HL-60 (cell line): ENCODE measurements at regions not wholly inside any gene's neighbourhood (a gene's known extent, or its start where the extent isn't known, plus 50 kb on each side); places are given as distances from the start of the nearest gene placed in this dataset.

Experiments used
- DNase-seq, 2 experiments: peaks; one replicate each; pipeline ENCODE4 v3.0.0-alpha.2; 2010 to 2020; ENCODE audit warnings: low read depth in 1 of 2, low spot score in 1 of 2
- H3K27ac ChIP-seq: fragments of 250-450 bp; sonication (Bioruptor Pico); replicated peaks from 2 replicates; pipeline ENCODE4 v1.5.1; 2020; ENCODE audit warnings: mild to moderate bottlenecking, moderate library complexity
- H3K27me3 ChIP-seq: fragments of 250-450 bp; sonication (Bioruptor Pico); 2 replicates; pipeline ENCODE4 v1.5.1; 2021; ENCODE audit warnings: mild to moderate bottlenecking, moderate library complexity; ENCODE audit not compliant: insufficient read depth, poor library complexity, severe bottlenecking
- H3K4me3 ChIP-seq: replicated peaks from 2 replicates; pipeline ENCODE4 v1.5.1; 2011; ENCODE audit warnings: mild to moderate bottlenecking, control low read depth, low read length; ENCODE audit not compliant: insufficient read depth
- CTCF ChIP-seq: IDR thresholded peaks from one replicate; pipeline ENCODE4 v1.5.1; 2011; ENCODE audit warnings: low read length, control low read depth, inconsistent platforms; ENCODE audit not compliant: insufficient read depth
- GABPA ChIP-seq: IDR thresholded peaks from 2 replicates; pipeline ENCODE4 v1.6.1; 2012; ENCODE audit warnings: low read depth
- POLR2AphosphoS5 ChIP-seq: IDR thresholded peaks from 2 replicates; pipeline ENCODE4 v1.6.1; 2012; ENCODE audit warnings: low read depth
- REST ChIP-seq: IDR thresholded peaks from 2 replicates; pipeline ENCODE4 v1.6.1; 2012; ENCODE audit warnings: low read depth; ENCODE audit not compliant: insufficient replicate concordance
- SPI1 ChIP-seq: IDR thresholded peaks from 2 replicates; pipeline ENCODE4 v1.6.1; 2012; ENCODE audit warnings: low read depth, mild to moderate bottlenecking, borderline replicate concordance

- no peak for TF ChIP-seq REST
- no peak for TF ChIP-seq SPI1
- no peak for TF ChIP-seq CTCF
- TF ChIP-seq POLR2AphosphoS5, result no peak
- no peak for TF ChIP-seq GABPA
- H3K27ac ChIP-seq, result no peak overlapping the region
- no peak overlapping the region for H3K4me3 ChIP-seq
- H3K27me3 ChIP-seq, result no peaks in the 10 kb centered on the region
- no peak for DNase-seq
These were observed 441.3 kb upstream of the PIK3R1 start for GRCh38 chr5:67774267-67774552.

- no peak overlapping the region for H3K4me3 ChIP-seq
- H3K27me3 ChIP-seq, result no peaks in the 10 kb centered on the region
- no peak overlapping the region for H3K27ac ChIP-seq
- no peak for TF ChIP-seq CTCF
- no peak for TF ChIP-seq POLR2AphosphoS5
- TF ChIP-seq SPI1, result no peak
- TF ChIP-seq REST, result no peak
- TF ChIP-seq GABPA, result no peak
- DNase-seq, result no peak
These were observed 441.9 kb upstream of the PIK3R1 start for GRCh38 chr5:67773411-67774266.

- Histone ChIP-seq H3K27ac (no peak overlapping the region), H3K27me3 (no peaks in the 10 kb centered on the region), H3K4me3 (no peak overlapping the region)
- no peak for DNase-seq
- no peak for TF ChIP-seq SPI1
- TF ChIP-seq REST, result no peak
- no peak for TF ChIP-seq GABPA
- no peak for TF ChIP-seq POLR2AphosphoS5
- TF ChIP-seq CTCF, result no peak
These were observed 443.8 kb upstream of the PIK3R1 start for GRCh38 chr5:67771791-67772190.
